GM23248 (cell line): ENCODE measurements at regions not wholly inside any gene's neighbourhood (a gene's known extent, or its start where the extent isn't known, plus 50 kb on each side); places are given as distances from the start of the nearest gene placed in this dataset.

Source experiments
- DNase-seq: peaks from one replicate; pipeline ENCODE4 v3.0.0-alpha.2; 2015
- H2AFZ ChIP-seq: fragments of 200-600 bp; sonication (generic); 2 replicates; pipeline ENCODE4 v1.6.1; 2016; ENCODE audit warnings: antibody characterized with exemption
- H3F3A ChIP-seq: fragments of 200-600 bp; sonication (generic); 2 replicates; pipeline ENCODE4 v1.6.1; 2016; ENCODE audit warnings: mild to moderate bottlenecking, antibody characterized with exemption, mixed run types; ENCODE audit not compliant: insufficient read depth
- H3K27ac ChIP-seq: fragments of 200-600 bp; sonication (generic); 2 replicates; pipeline ENCODE4 v1.5.1; 2016; ENCODE audit warnings: mild to moderate bottlenecking
- H3K27me3 ChIP-seq: fragments of 200-600 bp; sonication (generic); replicated peaks from 2 replicates; pipeline ENCODE4 v1.6.1; 2016; ENCODE audit warnings: mild to moderate bottlenecking; ENCODE audit not compliant: insufficient read depth
- H3K36me3 ChIP-seq: fragments of 200-600 bp; sonication (generic); 2 replicates; pipeline ENCODE4 v1.6.1; 2016; ENCODE audit warnings: low read depth, mild to moderate bottlenecking
- H3K4me1 ChIP-seq: fragments of 200-600 bp; sonication (generic); 2 replicates; pipeline ENCODE4 v1.6.1; 2016; ENCODE audit warnings: mild to moderate bottlenecking; ENCODE audit not compliant: insufficient read depth
- H3K4me2 ChIP-seq: fragments of 200-600 bp; sonication (generic); one replicate; pipeline ENCODE4 v1.6.1; 2016; ENCODE audit warnings: mild to moderate bottlenecking; ENCODE audit not compliant: unreplicated experiment
- H3K4me3 ChIP-seq: fragments of 200-600 bp; sonication (generic); 2 replicates; pipeline ENCODE4 v1.5.1; 2016; ENCODE audit warnings: mild to moderate bottlenecking
- H3K79me2 ChIP-seq: fragments of 200-600 bp; sonication (generic); 2 replicates; pipeline ENCODE4 v1.6.1; 2016; ENCODE audit warnings: mild to moderate bottlenecking; ENCODE audit not compliant: insufficient read depth
- H3K9ac ChIP-seq: fragments of 200-600 bp; sonication (generic); 2 replicates; pipeline ENCODE4 v1.6.1; 2016; ENCODE audit warnings: mild to moderate bottlenecking
- H3K9me2 ChIP-seq: fragments of 200-600 bp; sonication (generic); 2 replicates; pipeline ENCODE4 v1.6.1; 2016; ENCODE audit warnings: mixed run types, mild to moderate bottlenecking, moderate library complexity; ENCODE audit not compliant: insufficient read depth
- H3K9me3 ChIP-seq: fragments of 200-600 bp; sonication (generic); one replicate; pipeline ENCODE4 v1.6.1; 2017; ENCODE audit warnings: low read depth
- H4K20me1 ChIP-seq: fragments of 200-600 bp; sonication (generic); 2 replicates; pipeline ENCODE4 v1.6.0; 2016; ENCODE audit not compliant: insufficient read depth
- EZH2 ChIP-seq: fragments of 200-600 bp; sonication (generic); IDR thresholded peaks from 2 replicates; pipeline ENCODE4 v1.6.1; 2018; ENCODE audit warnings: antibody characterized with exemption, mild to moderate bottlenecking; ENCODE audit not compliant: insufficient read depth, poor library complexity, severe bottlenecking
- EZH2phosphoT487 ChIP-seq: fragments of 200-600 bp; sonication (generic); IDR thresholded peaks from 2 replicates; pipeline ENCODE4 v1.6.1; 2018; ENCODE audit warnings: antibody characterized with exemption, moderate library complexity, mild to moderate bottlenecking, low read depth; ENCODE audit not compliant: insufficient read depth
- WGBS, 2 experiments: methylation state at CpG; one replicate each; pipeline ENCODE4 v1.1.6; 2015 to 2017; ENCODE audit warnings: low lambda C conversion rate in 2 of 2, low coverage in 1 of 2; ENCODE audit errors: missing lambda C conversion rate in 2 of 2; 5-methylcytosine and 5-hydroxymethylcytosine counted together
- in situ Hi-C: fragments of 300-500 bp; cut with MboI; formaldehyde crosslinking; loops from 2 replicates; pipeline ENCODE4 v1.15.0; 2020

- H3K4me3 ChIP-seq = no peak overlapping the region
- no peaks in the 10 kb centered on the region for H3K79me2 ChIP-seq
- DNase-seq = no peak
- no peaks in the 10 kb centered on the region for H3F3A ChIP-seq
- no peaks in the 10 kb centered on the region for H4K20me1 ChIP-seq
- no peaks in the 10 kb centered on the region for H3K27me3 ChIP-seq
- H3K9me3 ChIP-seq = no peaks in the 10 kb centered on the region
- in situ Hi-C loops = loop anchor here (25.0 kb wide), 1 partner anchor 348 kb away; the partner anchor contains the start of gene FYB1
- no peaks in the 10 kb centered on the region for H3K36me3 ChIP-seq
- WGBS, 2 experiments = 70 to 73% methylated on average over 2 of the region's 2 CpGs
- H3K27ac ChIP-seq = no peak overlapping the region
- no peak overlapping the region for H3K4me2 ChIP-seq
- no peak overlapping the region for H3K9ac ChIP-seq
- H3K4me1 ChIP-seq = no peaks in the 10 kb centered on the region
- H3K9me2 ChIP-seq = no peaks in the 10 kb centered on the region
- H2AFZ ChIP-seq = no peak overlapping the region
- no peak for TF ChIP-seq EZH2
- no peak for TF ChIP-seq EZH2phosphoT487
These were observed 135.1 kb upstream of the DAB2 start for GRCh38 chr5:39559923-39560322.

GRCh38 chr5:39558541-39558940 is 133.8 kb upstream of the DAB2 start:
- in situ Hi-C loops = loop anchor here (25.0 kb wide), 1 partner anchor 346 kb away; the partner anchor contains the start of gene FYB1
- H3K4me3 ChIP-seq = no peak overlapping the region
- no peaks in the 10 kb centered on the region for H4K20me1 ChIP-seq
- H3K4me2 ChIP-seq = no peak overlapping the region
- H3K79me2 ChIP-seq = no peaks in the 10 kb centered on the region
- no peak overlapping the region for H2AFZ ChIP-seq
- H3K9me3 ChIP-seq = no peaks in the 10 kb centered on the region
- no peak for DNase-seq
- no peak for TF ChIP-seq EZH2
- TF ChIP-seq EZH2phosphoT487 = no peak
- no peak overlapping the region for H3K9ac ChIP-seq
- no peaks in the 10 kb centered on the region for H3K27me3 ChIP-seq
- no peaks in the 10 kb centered on the region for H3K9me2 ChIP-seq
- no peaks in the 10 kb centered on the region for H3F3A ChIP-seq
- no peaks in the 10 kb centered on the region for H3K4me1 ChIP-seq
- WGBS, 2 experiments = 65 to 67% methylated on average over 3 of the region's 3 CpGs
- H3K27ac ChIP-seq = no peak overlapping the region
- no peaks in the 10 kb centered on the region for H3K36me3 ChIP-seq

DNA sequence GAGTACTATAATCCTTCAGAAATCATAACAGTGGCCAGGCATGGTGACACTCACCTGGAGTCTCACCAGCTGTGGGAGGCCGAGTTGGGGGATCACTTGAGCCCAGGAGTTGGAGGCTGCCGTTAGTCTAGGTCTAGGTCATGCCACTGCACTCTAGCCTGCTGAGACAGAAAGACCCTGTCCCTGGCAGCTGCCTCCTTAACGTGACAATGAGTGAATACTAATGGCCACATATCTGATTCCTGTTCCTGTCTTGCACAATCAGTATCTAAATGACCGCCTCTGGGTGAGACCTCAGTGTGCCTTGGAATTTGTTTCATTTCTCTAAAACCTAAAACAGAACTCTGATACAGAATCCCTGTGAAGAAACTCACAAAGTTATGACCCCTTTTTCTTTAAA is 131.0 kb upstream of the DAB2 start:
- in situ Hi-C loops = loop anchor here (25.0 kb wide), 1 partner anchor 343 kb away; the partner anchor contains the start of gene FYB1
- no peak for DNase-seq
- Histone ChIP-seq H3K79me2 (no peaks in the 10 kb centered on the region), H4K20me1 (no peaks in the 10 kb centered on the region), H2AFZ (no peak overlapping the region), H3K27ac (no peak overlapping the region), H3K4me1 (no peaks in the 10 kb centered on the region), H3K9me2 (no peaks in the 10 kb centered on the region), H3K36me3 (no peaks in the 10 kb centered on the region), H3K27me3 (no peaks in the 10 kb centered on the region), H3K9me3 (no peaks in the 10 kb centered on the region), H3F3A (no peaks in the 10 kb centered on the region), H3K9ac (no peak overlapping the region), H3K4me2 (no peak overlapping the region), H3K4me3 (no peak overlapping the region)
- TF ChIP-seq EZH2phosphoT487 (no peak), EZH2 (no peak)
- WGBS, 2 experiments = 86 to 91% methylated on average over 4 of the region's 4 CpGs

DNA sequence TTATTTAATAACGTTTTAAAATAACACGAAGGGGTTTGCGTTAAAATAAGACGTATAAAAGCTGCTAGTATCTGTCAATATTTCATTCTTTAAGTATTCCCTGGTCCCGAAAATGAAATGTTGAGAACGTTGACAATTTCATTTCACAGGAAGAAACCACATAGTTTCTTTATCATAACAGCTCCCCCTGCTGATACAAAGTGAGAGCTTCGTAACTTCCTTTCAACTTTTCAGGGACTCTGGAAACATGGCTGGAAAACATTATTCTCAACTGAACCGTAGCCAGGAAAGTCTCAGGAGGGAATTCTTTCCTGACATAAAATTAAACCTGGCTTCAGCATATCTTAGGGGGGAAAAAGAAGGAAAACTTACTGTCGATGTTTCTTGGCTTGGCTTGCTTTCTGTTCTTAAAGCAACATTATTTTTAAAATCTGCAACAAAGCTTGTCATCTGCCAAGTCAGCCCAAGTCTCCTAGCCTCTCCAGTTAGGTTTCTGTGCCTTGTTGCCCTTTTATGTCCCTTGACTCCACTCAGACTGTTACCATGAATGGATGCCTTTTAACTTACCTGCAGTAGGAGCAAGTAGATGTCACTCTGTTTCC is 122.9 kb upstream of the DAB2 start:
- no peaks in the 10 kb centered on the region for H3K9me3 ChIP-seq
- H3K36me3 ChIP-seq = no peaks in the 10 kb centered on the region
- TF ChIP-seq EZH2phosphoT487 = no peak
- TF ChIP-seq EZH2 = no peak
- in situ Hi-C loops = loop anchor here (10.0 kb wide), 1 partner anchor 133 kb away; no protein-coding TSS in a partner anchor
- no peaks in the 10 kb centered on the region for H3K27me3 ChIP-seq
- 2% methylated on average over 9 of the region's 9 CpGs for WGBS, 2 experiments
- H2AFZ ChIP-seq = peak overlapping the region; percentile 64
- peaks cover 30% of the 10 kb centered on the region for H3K4me1 ChIP-seq
- H3K9me2 ChIP-seq = no peaks in the 10 kb centered on the region
- H3K9ac ChIP-seq = peak overlapping the region; percentile 62
- peak overlapping the region; percentile 74 for H3K4me2 ChIP-seq
- H3K27ac ChIP-seq = no peak overlapping the region; the same call in none of the 2 replicates
- peaks cover 19% of the 10 kb centered on the region for H3K79me2 ChIP-seq
- DNase-seq = peak; percentile 84
- H3K4me3 ChIP-seq = peak overlapping the region; percentile 60
- peaks cover 15% of the 10 kb centered on the region for H3F3A ChIP-seq
- no peaks in the 10 kb centered on the region for H4K20me1 ChIP-seq
